GM12878 (cell line): ENCODE measurements at regions not wholly inside any gene's neighbourhood (a gene's known extent, or its start where the extent isn't known, plus 50 kb on each side); places are given as distances from the start of the nearest gene placed in this dataset.

Source experiments
- ATAC-seq: fragments of 200-7000 bp; cut with Tn5 transposase; 3 replicates; pipeline ENCODE4 v1.9.1; 2020; ENCODE audit warnings: mild to moderate bottlenecking, moderate library complexity
- BruUV-seq: library from RNA; stranded (reverse); fragments of 400-500 nt; replicated peaks from 2 replicates; lab custom pipeline; 2021; lab: Mats Ljungman, UMichigan
- CTCF ChIA-PET: fragments of 300-600 bp; sonication (Branson Sonifier 250); formaldehyde crosslinking; extraction: SDS; loops from one replicate; lab custom pipeline; 2021; ENCODE audit warnings: inconsistent platforms; lab: Yijun Ruan, JAX
- POLR2A ChIA-PET: fragments of 350-600 bp; formaldehyde crosslinking; extraction: SDS; loops from one replicate; lab custom pipeline; 2021; ENCODE audit warnings: inconsistent platforms; lab: Charles Lee
- RAD21 ChIA-PET: fragments of 300-600 bp; sonication (Branson Sonifier 250); formaldehyde crosslinking; loops from one replicate; lab custom pipeline; 2023; ENCODE audit warnings: antibody characterized with exemption; ENCODE audit not compliant: unreplicated experiment; lab: Charles Lee
- SMC1A ChIA-PET: fragments of 300-600 bp; sonication (Branson Sonifier 250); formaldehyde crosslinking; loops from one replicate; lab custom pipeline; 2023; ENCODE audit not compliant: unreplicated experiment, uncharacterized antibody; lab: Charles Lee
- DNase-seq: peaks from one replicate; pipeline ENCODE4 v3.0.0-alpha.2; 2011; ENCODE audit warnings: low read depth, low spot score
- FAIRE-seq: peaks from 3 replicates; lab custom pipeline; 2011; peaks lifted over from hg19 to GRCh38; lab: Jason Lieb, UNC
- H2AFZ ChIP-seq: 2 replicates; pipeline ENCODE4 v1.6.0; 2011; ENCODE audit warnings: low read depth, low read length, control low read depth; ENCODE audit not compliant: control insufficient read depth
- H3K27ac ChIP-seq: 2 replicates; pipeline ENCODE4 v1.5.1; 2011; ENCODE audit warnings: control low read depth; ENCODE audit not compliant: control insufficient read depth, insufficient read depth
- H3K27me3 ChIP-seq, 2 experiments: replicated peaks in 1 of 2; 2 replicates each; pipeline versions ENCODE4 v1.6.0 to v1.6.1; 2011; ENCODE audit warnings: low read length in 1 of 2; ENCODE audit not compliant: control insufficient read depth in 2 of 2, insufficient read depth in 2 of 2
- H3K36me3 ChIP-seq, 2 experiments: 2 replicates each; pipeline ENCODE4 v1.5.1; 2011; ENCODE audit warnings: low read length in 1 of 2; ENCODE audit not compliant: control insufficient read depth in 2 of 2, insufficient read depth in 2 of 2
- H3K4me1 ChIP-seq: 2 replicates; pipeline ENCODE4 v1.6.1; 2011; ENCODE audit warnings: mild to moderate bottlenecking, low read length, moderate library complexity, mixed read lengths; ENCODE audit not compliant: control insufficient read depth, insufficient read depth
- H3K4me2 ChIP-seq: 2 replicates; pipeline ENCODE4 v1.6.0; 2011; ENCODE audit warnings: control low read depth; ENCODE audit not compliant: control insufficient read depth, insufficient read depth
- H3K4me3 ChIP-seq: fragments of 200-600 bp; sonication (generic); 2 replicates; pipeline ENCODE4 v1.5.1; 2016
- H3K79me2 ChIP-seq: 2 replicates; pipeline ENCODE4 v1.6.0; 2011; ENCODE audit warnings: low read length; ENCODE audit not compliant: control insufficient read depth, insufficient read depth
- H3K9ac ChIP-seq: 2 replicates; pipeline ENCODE4 v1.8.0; 2011; ENCODE audit warnings: low read length, control low read depth, mixed read lengths; ENCODE audit not compliant: control insufficient read depth, insufficient read depth
- H3K9me3 ChIP-seq: replicated peaks from 3 replicates; pipeline ENCODE4 v1.5.1; 2011; ENCODE audit warnings: mild to moderate bottlenecking, low read length; ENCODE audit not compliant: control insufficient read depth, insufficient read depth
- H4K20me1 ChIP-seq: 2 replicates; pipeline ENCODE4 v1.6.0; 2011; ENCODE audit not compliant: control insufficient read depth, insufficient read depth
- HCFC1 ChIP-seq: fragments of 150-350 bp; IDR thresholded peaks from 2 replicates; pipeline ENCODE4 v1.6.1; 2014; ENCODE audit warnings: low read length
- KAT2A ChIP-seq: conservative IDR thresholded peaks from 2 replicates; pipeline ENCODE4 v1.6.1; 2011; ENCODE audit warnings: low read depth, low read length; ENCODE audit not compliant: control insufficient read depth
- POLR2AphosphoS2 ChIP-seq: IDR thresholded peaks from 2 replicates; pipeline ENCODE4 v1.6.1; 2011; ENCODE audit warnings: low read depth, mild to moderate bottlenecking, low read length, improper control_type of control experiment, moderate library complexity
- RUNX3 ChIP-seq: IDR thresholded peaks from 2 replicates; pipeline ENCODE4 v1.6.1; 2012; ENCODE audit warnings: low read length, inconsistent platforms
- STAT1 ChIP-seq: fragments of 450-650 bp; conservative IDR thresholded peaks from 2 replicates; pipeline ENCODE4 v1.6.1; 2014; ENCODE audit warnings: antibody characterized with exemption, mild to moderate bottlenecking
- TCF7 ChIP-seq: IDR thresholded peaks from 2 replicates; pipeline ENCODE4 v1.6.1; 2014; ENCODE audit warnings: antibody characterized with exemption, borderline replicate concordance
- ZNF622 ChIP-seq: fragments of 450-650 bp; IDR thresholded peaks from 2 replicates; pipeline ENCODE4 v1.6.1; 2017; ENCODE audit warnings: mild to moderate bottlenecking, inconsistent platforms
- ZNF687 ChIP-seq: fragments of 450-650 bp; IDR thresholded peaks from 2 replicates; pipeline ENCODE4 v1.6.1; 2017; ENCODE audit warnings: mild to moderate bottlenecking, moderate library complexity
- WGBS: methylation state at CpG from one replicate; pipeline ENCODE4 v1.1.6; 2016; ENCODE audit warnings: low lambda C conversion rate; ENCODE audit not compliant: insufficient replicate concordance, insufficient coverage; ENCODE audit errors: missing lambda C conversion rate; 5-methylcytosine and 5-hydroxymethylcytosine counted together
- in situ Hi-C: fragments of 300-500 bp; cut with MboI; formaldehyde crosslinking; loops from 9 replicates; pipeline ENCODE4 v1.14.3; 2018; ENCODE audit warnings: mixed read lengths
- intact Hi-C: fragments of 100-400 bp; cut with micrococcal nuclease; formaldehyde crosslinking; loops from one replicate; pipeline ENCODE4 v1.14.2; 2022; ENCODE audit not compliant: unreplicated experiment
- TF ChIP-seq, protein P1 (sequence below), 3 experiments: IDR thresholded peaks in 2 of 3; conservative IDR thresholded peaks in 1 of 3; 2 replicates each; pipeline ENCODE4 v1.5.1; 2011; ENCODE audit warnings: low read depth in 3 of 3, low read length in 3 of 3, mild to moderate bottlenecking in 3 of 3, control low read depth in 2 of 3, moderate library complexity in 2 of 3, inconsistent platforms in 1 of 3, mixed read lengths in 1 of 3; ENCODE audit not compliant: control insufficient read depth in 2 of 3, insufficient read depth in 1 of 3; ENCODE audit errors: extremely low read depth in 1 of 3
- TF ChIP-seq, protein P2 (sequence below): fragments of 150-350 bp; IDR thresholded peaks from 2 replicates; pipeline ENCODE4 v1.6.1; 2014; ENCODE audit warnings: mild to moderate bottlenecking, low read depth, low read length

- DNase-seq, result no peak
- no TSS peak for BruUV-seq
- no peaks in the 10 kb centered on the region for H3K4me1 ChIP-seq
- intact Hi-C loops, result no loop called here
- 9% methylated on average over 3 of the region's 3 CpGs for WGBS
- ChIA-PET POLR2A (no interaction called here), RAD21 (no interaction called here)
- H2AFZ ChIP-seq, result no peak overlapping the region
- no peak overlapping the region for H3K4me2 ChIP-seq
- H3K4me3 ChIP-seq, result no peak overlapping the region
- TF ChIP-seq KAT2A (no peak), ZNF622 (no peak)
- TF ChIP-seq, protein P1, sequence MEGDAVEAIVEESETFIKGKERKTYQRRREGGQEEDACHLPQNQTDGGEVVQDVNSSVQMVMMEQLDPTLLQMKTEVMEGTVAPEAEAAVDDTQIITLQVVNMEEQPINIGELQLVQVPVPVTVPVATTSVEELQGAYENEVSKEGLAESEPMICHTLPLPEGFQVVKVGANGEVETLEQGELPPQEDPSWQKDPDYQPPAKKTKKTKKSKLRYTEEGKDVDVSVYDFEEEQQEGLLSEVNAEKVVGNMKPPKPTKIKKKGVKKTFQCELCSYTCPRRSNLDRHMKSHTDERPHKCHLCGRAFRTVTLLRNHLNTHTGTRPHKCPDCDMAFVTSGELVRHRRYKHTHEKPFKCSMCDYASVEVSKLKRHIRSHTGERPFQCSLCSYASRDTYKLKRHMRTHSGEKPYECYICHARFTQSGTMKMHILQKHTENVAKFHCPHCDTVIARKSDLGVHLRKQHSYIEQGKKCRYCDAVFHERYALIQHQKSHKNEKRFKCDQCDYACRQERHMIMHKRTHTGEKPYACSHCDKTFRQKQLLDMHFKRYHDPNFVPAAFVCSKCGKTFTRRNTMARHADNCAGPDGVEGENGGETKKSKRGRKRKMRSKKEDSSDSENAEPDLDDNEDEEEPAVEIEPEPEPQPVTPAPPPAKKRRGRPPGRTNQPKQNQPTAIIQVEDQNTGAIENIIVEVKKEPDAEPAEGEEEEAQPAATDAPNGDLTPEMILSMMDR (IDR thresholded peaks at IDR 0.05 in 2 of 3, conservative IDR thresholded peaks at IDR 0.05 in 1 of 3; ENCODE audit: control insufficient read depth in 2 of 3, extremely low read depth in 1 of 3, insufficient read depth in 1 of 3, low read depth in 3 of 3, low read length in 3 of 3), result no peak
- TF ChIP-seq, protein P2, sequence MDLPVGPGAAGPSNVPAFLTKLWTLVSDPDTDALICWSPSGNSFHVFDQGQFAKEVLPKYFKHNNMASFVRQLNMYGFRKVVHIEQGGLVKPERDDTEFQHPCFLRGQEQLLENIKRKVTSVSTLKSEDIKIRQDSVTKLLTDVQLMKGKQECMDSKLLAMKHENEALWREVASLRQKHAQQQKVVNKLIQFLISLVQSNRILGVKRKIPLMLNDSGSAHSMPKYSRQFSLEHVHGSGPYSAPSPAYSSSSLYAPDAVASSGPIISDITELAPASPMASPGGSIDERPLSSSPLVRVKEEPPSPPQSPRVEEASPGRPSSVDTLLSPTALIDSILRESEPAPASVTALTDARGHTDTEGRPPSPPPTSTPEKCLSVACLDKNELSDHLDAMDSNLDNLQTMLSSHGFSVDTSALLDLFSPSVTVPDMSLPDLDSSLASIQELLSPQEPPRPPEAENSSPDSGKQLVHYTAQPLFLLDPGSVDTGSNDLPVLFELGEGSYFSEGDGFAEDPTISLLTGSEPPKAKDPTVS, result no peak
- TF ChIP-seq, all 136 proteins: peak for 0
- Histone ChIP-seq H4K20me1 (no peaks in the 10 kb centered on the region), H3K27ac (no peak overlapping the region), H3K79me2 (no peaks in the 10 kb centered on the region), H3K9ac (no peak overlapping the region), H3K27me3 (no peaks in the 10 kb centered on the region), H3K36me3 (no peaks in the 10 kb centered on the region), H3K9me3 (no peaks in the 10 kb centered on the region)
- FAIRE-seq (no peak), ATAC-seq (no peak)
- SMC1A ChIA-PET, result no interaction called here
- CTCF ChIA-PET, result no interaction called here
- in situ Hi-C loops, result no loop called here
Measured at GRCh38 chr2:142220901-142221300, 90.1 kb upstream of the LRP1B start.

GRCh38 chr2:142220239-142220638, 89.4 kb upstream of the LRP1B start:
- DNase-seq (no peak), FAIRE-seq (no peak), ATAC-seq (no peak)
- WGBS, result 52% methylated on average over 1 of the region's 1 CpG
- H3K4me1 ChIP-seq, result no peaks in the 10 kb centered on the region
- no peaks in the 10 kb centered on the region for H4K20me1 ChIP-seq
- CTCF ChIA-PET, result no interaction called here
- H3K27ac ChIP-seq, result no peak overlapping the region
- POLR2A ChIA-PET, result no interaction called here
- H3K4me3 ChIP-seq, result no peak overlapping the region
- H3K9ac ChIP-seq, result no peak overlapping the region
- SMC1A ChIA-PET, result no interaction called here
- H2AFZ ChIP-seq, result no peak overlapping the region
- RAD21 ChIA-PET, result no interaction called here
- no peaks in the 10 kb centered on the region for H3K36me3 ChIP-seq
- no TSS peak for BruUV-seq
- no peaks in the 10 kb centered on the region for H3K79me2 ChIP-seq
- H3K4me2 ChIP-seq, result no peak overlapping the region
- H3K9me3 ChIP-seq, result no peaks in the 10 kb centered on the region
- no peaks in the 10 kb centered on the region for H3K27me3 ChIP-seq
- in situ Hi-C loops, result no loop called here
- intact Hi-C loops, result no loop called here
- TF ChIP-seq ZNF687 (no peak), STAT1 (no peak), TCF7 (no peak), RUNX3 (no peak), HCFC1 (no peak), POLR2AphosphoS2 (no peak)
